GM12891 (cell line): ENCODE measurements at regions not wholly inside any gene's neighbourhood (a gene's known extent, or its start where the extent isn't known, plus 50 kb on each side); places are given as distances from the start of the nearest gene placed in this dataset.

Experiments
- PAX5 ChIP-seq: IDR thresholded peaks from 2 replicates; pipeline ENCODE4 v1.6.1; 2011; ENCODE audit warnings: low read length, moderate library complexity, mild to moderate bottlenecking; ENCODE audit not compliant: insufficient read depth, severe bottlenecking
- POLR2A ChIP-seq: IDR thresholded peaks from 2 replicates; pipeline ENCODE4 v1.6.1; 2011; ENCODE audit warnings: low read depth, low read length, control low read depth
- POLR2AphosphoS5 ChIP-seq: IDR thresholded peaks from 2 replicates; pipeline ENCODE4 v1.6.1; 2011; ENCODE audit warnings: low read depth, low read length, control low read depth
- POU2F2 ChIP-seq: IDR thresholded peaks from 2 replicates; pipeline ENCODE4 v1.6.1; 2011; ENCODE audit warnings: low read depth, mild to moderate bottlenecking, control low read depth, low read length, moderate library complexity
- SPI1 ChIP-seq: IDR thresholded peaks from 2 replicates; pipeline ENCODE4 v1.6.1; 2011; ENCODE audit warnings: low read depth, low read length, control low read depth
- TAF1 ChIP-seq: IDR thresholded peaks from 2 replicates; pipeline ENCODE4 v1.6.1; 2011; ENCODE audit warnings: low read depth, low read length, control low read depth

- TF ChIP-seq TAF1 = no peak
- no peak for TF ChIP-seq POLR2AphosphoS5
- TF ChIP-seq POU2F2 = no peak
- TF ChIP-seq POLR2A = no peak
- TF ChIP-seq PAX5 = no peak
- no peak for TF ChIP-seq SPI1
Observed at GRCh38 chr10:29089091-29089490, 199.8 kb upstream of the LYZL1 start.
